ENCODE measurements at regions not wholly inside any gene's neighbourhood (a gene's known extent, or its start where the extent isn't known, plus 50 kb on each side); places are given as distances from the start of the nearest gene placed in this dataset.

DNA sequence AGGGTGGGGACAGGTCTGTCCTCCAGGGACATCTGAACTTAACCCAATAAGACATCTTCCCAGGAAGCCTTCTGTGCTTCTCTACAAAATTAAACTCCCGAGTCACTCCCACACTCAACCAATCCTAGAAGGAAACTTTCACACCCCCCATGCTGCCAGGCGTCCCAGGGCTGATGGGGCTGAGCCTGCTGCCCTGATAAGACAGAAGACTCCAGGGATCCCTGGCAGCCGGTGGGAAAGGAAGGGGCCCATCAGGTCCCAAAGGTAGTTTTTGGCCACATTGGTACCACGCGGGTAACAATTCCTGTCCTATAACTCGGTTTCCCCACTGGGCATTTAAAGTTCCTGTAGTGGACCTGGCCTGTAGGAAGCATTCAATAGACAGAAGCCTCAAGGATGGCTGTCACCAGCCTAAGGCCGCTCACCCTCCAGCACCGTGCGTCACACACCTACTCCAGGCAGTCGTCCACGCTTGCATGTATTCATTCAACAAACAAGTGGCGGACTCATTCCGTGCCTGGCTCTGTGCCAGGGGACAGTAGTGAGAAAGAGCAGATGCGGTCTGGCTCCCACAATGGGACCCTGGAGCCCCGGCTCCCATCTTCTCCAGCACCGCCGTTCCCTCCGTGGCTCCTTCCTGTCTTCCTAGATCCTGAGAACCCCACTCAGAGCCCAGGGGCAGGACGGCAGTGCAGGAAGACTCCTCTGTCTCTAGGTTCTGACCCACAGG lies 465.2 kb downstream of the NPHP4 start:
- no peaks in the 10 kb centered on the region for H3K36me3 ChIP-seq
- no peaks in the 10 kb centered on the region for H3K9me3 ChIP-seq (replicated peaks)
- no peak for DNase-seq
- H3K4me3 ChIP-seq: no peak overlapping the region
- H3K27me3 ChIP-seq: peaks cover 7% of the 10 kb centered on the region; the same call in 1 of the 2 replicates
- no peak overlapping the region for H3K27ac ChIP-seq
- H3K4me1 ChIP-seq: no peaks in the 10 kb centered on the region

DNA sequence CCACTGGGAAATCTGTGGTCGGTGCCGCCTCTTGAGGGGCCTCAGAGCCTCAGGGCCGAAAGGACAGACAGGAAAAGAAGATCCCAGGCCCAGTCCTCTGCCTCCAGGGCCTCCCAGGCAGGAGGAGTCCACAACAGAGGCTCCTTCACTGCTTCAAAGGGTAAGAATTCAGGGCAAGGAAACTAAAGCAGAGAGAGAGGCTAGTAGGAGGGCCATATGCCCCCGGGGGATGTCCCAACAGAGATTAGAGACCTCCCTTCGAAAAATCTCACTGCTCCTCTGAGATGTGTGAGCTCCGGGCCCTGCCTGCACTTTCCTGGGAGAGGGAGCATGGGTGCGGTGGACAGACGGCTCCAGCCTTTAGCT lies 465.9 kb downstream of the NPHP4 start:
- no peak for DNase-seq
- H3K9me3 ChIP-seq (replicated peaks): no peaks in the 10 kb centered on the region
- no peak overlapping the region for H3K27ac ChIP-seq
- peaks cover 7% of the 10 kb centered on the region; the same call in 1 of the 2 replicates for H3K27me3 ChIP-seq
- H3K4me3 ChIP-seq: no peak overlapping the region
- H3K4me1 ChIP-seq: no peaks in the 10 kb centered on the region
- no peaks in the 10 kb centered on the region for H3K36me3 ChIP-seq

- no peak overlapping the region for H3K4me3 ChIP-seq
- peaks cover 7% of the 10 kb centered on the region; the same call in 1 of the 2 replicates for H3K27me3 ChIP-seq
- H3K27ac ChIP-seq: no peak overlapping the region
- no peaks in the 10 kb centered on the region for H3K9me3 ChIP-seq (replicated peaks)
- H3K36me3 ChIP-seq: no peaks in the 10 kb centered on the region
- H3K4me1 ChIP-seq: no peaks in the 10 kb centered on the region
- DNase-seq: no peak
Observed at GRCh38 chr1:5525597-5526384, 466.4 kb downstream of the NPHP4 start.

DNA sequence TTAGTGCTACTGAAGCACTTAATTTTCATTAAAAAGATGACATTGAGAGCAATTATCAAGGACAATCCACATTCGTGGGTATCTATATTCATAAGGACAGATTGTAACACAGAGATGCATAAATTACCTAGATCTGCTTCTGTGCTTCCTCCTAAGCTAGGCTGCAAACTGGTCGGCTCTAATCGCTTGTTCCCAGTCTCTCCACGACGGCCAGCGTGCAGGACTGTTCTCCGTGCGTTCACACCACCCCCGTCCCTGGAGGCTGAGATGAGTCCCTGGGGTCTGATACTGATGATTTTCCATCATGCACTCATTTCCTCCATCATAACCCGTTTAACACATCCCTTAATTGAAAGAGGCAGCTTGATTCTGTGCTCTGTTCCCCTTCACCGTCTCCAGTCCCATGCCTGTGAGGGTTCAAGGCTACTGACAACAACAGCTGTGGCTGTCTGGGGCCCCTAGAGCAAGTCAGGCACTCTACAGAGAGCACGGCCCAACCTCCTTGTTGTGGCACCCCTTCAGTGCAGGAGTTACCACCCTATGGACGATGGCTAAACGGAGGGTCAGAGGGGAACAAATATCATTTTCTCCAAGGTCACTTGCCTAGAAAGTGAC lies 469.6 kb downstream of the NPHP4 start:
- Histone ChIP-seq H3K27ac (no peak overlapping the region), H3K9me3 (replicated peaks) (no peaks in the 10 kb centered on the region), H3K4me1 (no peaks in the 10 kb centered on the region), H3K4me3 (no peak overlapping the region), H3K27me3 (peaks cover 7% of the 10 kb centered on the region; the same call in 1 of the 2 replicates), H3K36me3 (no peaks in the 10 kb centered on the region)
- DNase-seq: no peak

GRCh38 chr1:5519366-5520135 lies 472.7 kb downstream of the NPHP4 start:
- Histone ChIP-seq H3K4me1 (no peaks in the 10 kb centered on the region), H3K27me3 (no peaks in the 10 kb centered on the region; the same call in 1 of the 2 replicates), H3K27ac (no peak overlapping the region), H3K4me3 (no peak overlapping the region), H3K9me3 (replicated peaks) (no peaks in the 10 kb centered on the region), H3K36me3 (no peaks in the 10 kb centered on the region)
- DNase-seq: no peak

- DNase-seq: no peak
- H3K4me3 ChIP-seq: no peak overlapping the region
- no peaks in the 10 kb centered on the region for H3K4me1 ChIP-seq
- no peaks in the 10 kb centered on the region for H3K9me3 ChIP-seq (replicated peaks)
- no peaks in the 10 kb centered on the region; the same call in 1 of the 2 replicates for H3K27me3 ChIP-seq
- no peaks in the 10 kb centered on the region for H3K36me3 ChIP-seq
- H3K27ac ChIP-seq: no peak overlapping the region
Observed at GRCh38 chr1:5516756-5517155, 475.5 kb downstream of the NPHP4 start.

DNA sequence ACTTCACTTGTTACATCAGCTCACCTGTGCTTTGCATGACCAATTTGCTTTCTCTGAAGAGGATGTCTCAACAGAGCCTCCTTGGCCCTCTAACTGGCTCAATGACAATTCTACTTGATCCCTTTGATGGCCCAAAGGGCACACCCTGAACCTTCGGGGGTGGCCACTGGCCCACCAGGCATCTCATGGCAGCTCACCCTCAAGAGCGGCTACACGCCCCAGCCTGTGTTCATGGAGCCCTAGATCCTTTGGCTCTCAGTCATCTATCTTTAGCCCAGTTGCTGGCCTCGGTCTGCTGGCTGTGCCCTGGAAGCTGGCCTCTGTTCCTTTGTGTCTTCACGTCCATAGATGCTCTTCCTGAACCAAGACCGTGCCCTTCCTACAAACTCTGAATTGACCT lies 476.7 kb downstream of the NPHP4 start:
- Histone ChIP-seq H3K4me1 (no peaks in the 10 kb centered on the region), H3K9me3 (replicated peaks) (no peaks in the 10 kb centered on the region), H3K4me3 (no peak overlapping the region), H3K27ac (no peak overlapping the region), H3K36me3 (no peaks in the 10 kb centered on the region), H3K27me3 (peaks cover 8% of the 10 kb centered on the region; the same call in 1 of the 2 replicates)
- no peak for DNase-seq

- DNase-seq: peak; percentile 59 to 72
- H3K9me3 ChIP-seq (replicated peaks): no peaks in the 10 kb centered on the region
- no peaks in the 10 kb centered on the region for H3K36me3 ChIP-seq
- H3K27me3 ChIP-seq: 0 out of 2 replicates have a peak, but pooled peaks cover 8% of the 10 kb centered on the region
- H3K4me1 ChIP-seq: no peaks in the 10 kb centered on the region
- H3K27ac ChIP-seq: no peak overlapping the region
- H3K4me3 ChIP-seq: no peak overlapping the region
Observed at GRCh38 chr1:5514527-5515183, 477.6 kb downstream of the NPHP4 start.

- H3K4me1 ChIP-seq: no peaks in the 10 kb centered on the region
- H3K4me3 ChIP-seq: no peak overlapping the region
- H3K36me3 ChIP-seq: no peaks in the 10 kb centered on the region
- H3K27ac ChIP-seq: no peak overlapping the region
- H3K27me3 ChIP-seq: 0 out of 2 replicates have a peak, but pooled peaks cover 8% of the 10 kb centered on the region
- peak in 1 of 2 experiments; percentile 24 for DNase-seq
- H3K9me3 ChIP-seq (replicated peaks): no peaks in the 10 kb centered on the region
Observed at GRCh38 chr1:5513846-5514526, 478.2 kb downstream of the NPHP4 start.

- no peaks in the 10 kb centered on the region for H3K36me3 ChIP-seq
- no peaks in the 10 kb centered on the region for H3K4me1 ChIP-seq
- H3K9me3 ChIP-seq (replicated peaks): no peaks in the 10 kb centered on the region
- no peak overlapping the region for H3K27ac ChIP-seq
- no peak for DNase-seq
- no peak overlapping the region for H3K4me3 ChIP-seq
- peaks cover 8% of the 10 kb centered on the region; the same call in 1 of the 2 replicates for H3K27me3 ChIP-seq
Observed at GRCh38 chr1:5513179-5513578, 479.0 kb downstream of the NPHP4 start.

DNA sequence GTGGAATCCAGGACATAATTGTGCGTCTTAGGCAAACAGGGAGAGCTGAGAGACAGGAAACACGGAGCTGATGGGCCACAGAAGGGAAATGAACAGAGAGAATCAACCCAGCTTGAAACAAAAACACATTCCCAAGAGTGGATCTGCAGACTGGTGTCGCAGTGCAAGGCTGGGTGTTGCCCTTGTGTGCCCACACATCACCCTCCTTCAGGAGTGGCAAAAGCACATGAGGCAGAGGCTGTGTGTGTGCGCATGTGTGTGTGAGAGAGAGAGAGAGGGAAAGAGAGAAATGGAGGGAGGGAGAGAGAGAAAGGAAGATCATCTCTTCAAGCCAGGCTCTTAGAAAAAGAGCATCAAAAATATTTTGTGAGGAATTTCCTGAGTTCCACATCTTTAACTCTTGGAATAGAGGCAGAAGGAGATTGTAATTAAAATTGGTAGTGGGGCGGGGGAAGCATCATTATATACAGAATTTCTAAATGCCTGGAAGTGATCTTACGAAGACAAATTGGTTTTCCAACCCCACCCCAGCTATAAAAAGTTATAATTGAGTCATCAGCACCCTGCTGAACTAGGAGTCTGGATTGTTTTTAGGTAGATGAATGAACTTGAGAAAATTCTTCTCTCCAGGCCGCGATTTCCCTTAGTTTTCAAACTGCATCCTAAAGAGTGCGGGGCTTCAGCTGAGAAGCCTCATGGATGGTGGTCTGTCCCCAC lies 480.7 kb downstream of the NPHP4 start:
- no peak for DNase-seq
- H3K9me3 ChIP-seq (replicated peaks): no peaks in the 10 kb centered on the region
- H3K36me3 ChIP-seq: no peaks in the 10 kb centered on the region
- no peak overlapping the region for H3K27ac ChIP-seq
- H3K27me3 ChIP-seq: peaks cover 8% of the 10 kb centered on the region; the same call in 1 of the 2 replicates
- no peaks in the 10 kb centered on the region for H3K4me1 ChIP-seq
- H3K4me3 ChIP-seq: no peak overlapping the region

DNA sequence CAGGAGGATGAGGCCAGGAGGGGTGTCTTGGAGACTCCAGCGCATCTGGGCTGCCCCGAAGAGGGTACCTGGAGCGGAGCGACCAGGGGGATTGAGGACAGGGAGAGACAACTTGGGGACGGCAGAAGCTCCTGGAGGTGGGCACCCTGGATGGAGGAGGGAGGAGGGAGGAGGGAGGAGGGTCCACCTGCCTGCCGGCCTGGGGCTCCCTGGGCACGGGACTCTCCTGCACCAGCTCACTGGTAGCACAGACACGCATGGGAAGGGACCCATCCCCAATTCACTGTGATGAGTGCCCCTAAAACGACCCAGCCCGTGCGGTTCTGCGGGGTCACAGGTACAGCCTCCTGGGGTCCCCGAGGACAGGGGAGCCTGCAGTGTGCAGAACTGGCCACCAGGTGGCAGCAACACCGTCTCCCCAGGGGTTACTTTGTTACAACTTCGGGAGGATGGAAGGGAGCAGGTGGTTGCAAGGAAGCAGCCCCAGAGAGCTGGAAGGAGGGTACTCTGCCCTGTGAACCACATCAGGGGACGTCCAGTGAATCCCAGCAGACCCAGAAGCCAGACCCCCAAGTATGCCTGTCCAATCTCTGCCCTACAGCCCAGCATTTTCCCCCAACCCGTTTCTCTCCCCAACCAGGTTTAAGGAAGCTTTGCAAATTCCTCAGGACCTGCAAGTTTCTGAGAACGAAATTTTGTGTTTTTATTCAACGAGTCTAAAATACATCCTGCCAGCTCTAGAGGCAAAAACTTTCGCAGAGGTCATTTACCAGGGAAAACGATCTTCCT lies 482.4 kb downstream of the NPHP4 start:
- H3K36me3 ChIP-seq: no peaks in the 10 kb centered on the region
- H3K4me1 ChIP-seq: no peaks in the 10 kb centered on the region
- no peak overlapping the region for H3K27ac ChIP-seq
- peak; percentile 86 to 92 for DNase-seq
- H3K9me3 ChIP-seq (replicated peaks): no peaks in the 10 kb centered on the region
- H3K27me3 ChIP-seq: peaks cover 20% of the 10 kb centered on the region; the same call in 1 of the 2 replicates
- H3K4me3 ChIP-seq: no peak overlapping the region
